SU-DHL-6 (cell line): ENCODE measurements at regions not wholly inside any gene's neighbourhood (a gene's known extent, or its start where the extent isn't known, plus 50 kb on each side); places are given as distances from the start of the nearest gene placed in this dataset.

Source experiments
- CTCF ChIP-seq: fragments of 200-600 bp; sonication (generic); IDR thresholded peaks from one replicate; pipeline ENCODE4 v1.5.1; 2017; ENCODE audit warnings: antibody characterized with exemption, mild to moderate bottlenecking, low read length, moderate library complexity; ENCODE audit not compliant: insufficient read depth, poor library complexity, severe bottlenecking
- EZH2phosphoT487 ChIP-seq: fragments of 200-600 bp; sonication (generic), shearing (Covaris generic); conservative IDR thresholded peaks from 2 replicates; pipeline ENCODE4 v1.6.1; 2018; ENCODE audit warnings: mild to moderate bottlenecking, antibody characterized with exemption, low read length, moderate library complexity, mixed read lengths

- TF ChIP-seq CTCF (peak; percentile 60), EZH2phosphoT487 (no peak)
Measured at GRCh38 chr13:61286148-61286745, 129.4 kb downstream of the PCDH20 start.
